HG03432 (cell line): ENCODE measurements at regions not wholly inside any gene's neighbourhood (a gene's known extent, or its start where the extent isn't known, plus 50 kb on each side); places are given as distances from the start of the nearest gene placed in this dataset.
A peak's percentile ranks its signal among the peaks of the same experiment; 100 is the strongest.

Source experiments
- ATAC-seq: cut with Tn5 transposase; IDR thresholded peaks from one replicate; pipeline ENCODE4 v1.9.1; 2021; ENCODE audit warnings: mild to moderate bottlenecking, moderate library complexity; ENCODE audit not compliant: unreplicated experiment

DNA sequence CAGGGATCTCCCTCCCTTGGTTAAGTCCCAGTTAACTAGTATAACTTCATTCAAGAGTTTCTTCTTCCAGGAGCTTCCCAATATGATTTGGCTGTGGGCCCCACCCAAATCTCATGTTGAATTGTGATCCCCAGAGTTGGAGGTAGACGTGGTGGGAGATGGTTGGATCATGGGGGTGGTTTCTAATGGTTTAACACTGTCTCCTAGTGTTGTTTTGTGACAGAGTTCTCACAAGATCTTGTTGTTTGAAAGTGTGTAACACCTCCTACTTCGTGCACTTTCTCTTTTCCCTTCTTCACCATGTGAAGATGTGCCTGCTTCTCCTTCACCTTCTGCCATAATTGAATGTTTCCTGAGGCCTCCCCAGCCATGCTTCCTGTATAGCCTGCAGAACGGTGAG, 251.8 kb upstream of the FGGY start:
- no peak for ATAC-seq

DNA sequence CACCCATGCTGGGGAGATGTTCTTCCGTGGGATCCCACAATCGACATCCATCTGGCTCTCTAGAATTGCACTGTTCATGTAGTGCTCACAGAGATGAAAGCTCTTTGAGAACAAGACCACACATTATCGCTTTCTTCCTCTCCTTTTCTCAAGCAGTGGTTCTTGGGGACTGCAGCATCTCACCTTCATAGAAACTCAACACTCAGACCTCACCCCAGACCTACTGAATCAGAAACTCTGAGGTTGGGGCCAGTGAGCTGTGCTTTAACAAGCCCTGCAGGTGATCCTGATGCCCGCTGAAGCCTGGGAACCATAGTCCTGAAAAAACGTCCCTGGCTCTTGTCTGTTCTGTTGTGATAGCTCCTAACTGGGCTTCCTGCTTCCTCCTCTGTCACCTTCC, 251.3 kb upstream of the FGGY start:
- ATAC-seq = no peak

GRCh38 chr1:59046134-59046533, 250.8 kb upstream of the FGGY start:
- peak; percentile 3 for ATAC-seq

DNA sequence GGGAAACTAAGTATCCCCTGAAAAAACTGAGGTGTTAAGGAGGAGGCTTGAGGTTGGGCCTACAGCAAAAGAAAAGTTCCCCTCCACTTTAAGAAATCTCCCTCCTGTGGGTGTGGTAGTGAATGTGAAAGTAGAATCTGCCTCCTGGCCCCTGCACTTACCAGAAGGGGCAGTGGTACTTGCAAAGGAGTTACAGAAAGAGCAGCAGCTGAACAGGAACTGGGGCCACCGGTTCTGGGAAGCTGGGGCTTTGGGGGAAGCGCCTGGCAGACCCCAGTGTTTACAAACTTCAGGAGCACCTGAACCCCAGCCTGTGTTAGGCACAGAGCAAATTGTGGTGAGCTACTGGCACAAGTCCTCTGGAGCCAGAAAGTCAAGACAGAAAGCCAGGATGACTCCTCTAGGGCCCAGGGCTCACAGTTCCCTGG, 250.2 kb upstream of the FGGY start:
- ATAC-seq = peak; percentile 97

GRCh38 chr1:59051007-59051406, 245.9 kb upstream of the FGGY start:
- ATAC-seq = no peak

DNA sequence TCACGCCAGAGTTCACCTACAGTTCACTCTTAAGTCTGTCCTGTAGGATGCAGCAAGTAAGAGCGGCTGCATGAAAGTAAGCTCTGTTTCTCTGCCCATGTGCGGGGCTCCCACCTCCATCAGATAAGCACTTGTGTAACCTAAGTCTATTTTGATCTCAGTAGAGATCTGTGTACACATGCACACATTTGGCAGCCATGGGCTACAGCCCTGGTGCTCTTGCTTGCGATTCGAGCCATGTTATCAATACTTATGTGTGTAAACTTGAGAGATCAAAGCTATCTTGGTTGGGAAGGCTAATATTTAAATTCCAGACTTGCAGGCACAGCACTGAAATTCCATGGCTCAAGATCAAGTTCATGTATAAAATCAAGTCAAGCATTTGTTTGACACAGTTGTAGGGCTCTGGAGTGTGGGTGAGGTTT, 244.7 kb upstream of the FGGY start:
- ATAC-seq = no peak

DNA sequence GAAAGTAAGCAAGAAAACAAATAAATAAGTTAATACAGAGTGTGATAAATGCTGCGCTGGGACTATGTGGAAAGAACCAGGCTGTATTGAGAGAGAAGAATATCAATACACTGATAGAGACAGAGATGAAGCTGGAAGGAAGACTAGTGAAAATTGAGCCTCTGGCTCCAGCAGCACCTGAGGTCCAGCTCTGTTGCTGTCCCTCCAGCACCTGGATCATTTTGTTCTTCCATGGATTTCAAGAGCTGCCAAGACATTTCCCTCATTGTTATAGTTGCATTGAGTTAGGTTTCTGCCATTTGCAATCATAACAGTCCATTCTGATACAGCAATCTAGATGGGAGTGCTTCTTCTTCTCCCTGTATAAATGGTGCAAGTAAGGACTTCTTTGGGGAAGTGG, 242.7 kb upstream of the FGGY start:
- no peak for ATAC-seq

GRCh38 chr1:59055908-59056719, 240.8 kb upstream of the FGGY start:
- ATAC-seq = no peak

DNA sequence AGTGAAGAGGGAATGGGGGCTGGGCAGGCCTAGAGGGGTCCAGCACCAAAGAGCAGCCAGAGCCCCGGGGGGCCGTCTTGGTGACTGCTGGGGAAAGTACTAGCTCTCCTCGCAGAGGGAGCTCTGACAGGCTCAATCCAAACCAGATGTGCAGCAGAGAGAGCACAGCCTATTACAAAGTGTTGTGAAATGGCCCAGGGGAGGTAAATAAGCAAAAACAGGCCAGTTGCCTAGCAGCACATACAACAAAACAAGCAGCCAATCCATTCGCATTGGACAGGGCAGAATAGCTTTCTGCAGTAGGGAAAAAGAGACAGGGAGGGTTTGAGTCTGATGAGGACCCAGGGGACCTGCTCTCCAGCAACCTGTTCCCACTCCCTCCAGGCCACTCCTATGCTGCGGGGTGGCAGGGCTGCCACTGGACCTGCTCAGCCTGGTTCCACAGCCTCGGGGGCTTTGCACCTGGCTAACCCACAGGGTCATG, 239.6 kb upstream of the FGGY start:
- ATAC-seq = no peak

DNA sequence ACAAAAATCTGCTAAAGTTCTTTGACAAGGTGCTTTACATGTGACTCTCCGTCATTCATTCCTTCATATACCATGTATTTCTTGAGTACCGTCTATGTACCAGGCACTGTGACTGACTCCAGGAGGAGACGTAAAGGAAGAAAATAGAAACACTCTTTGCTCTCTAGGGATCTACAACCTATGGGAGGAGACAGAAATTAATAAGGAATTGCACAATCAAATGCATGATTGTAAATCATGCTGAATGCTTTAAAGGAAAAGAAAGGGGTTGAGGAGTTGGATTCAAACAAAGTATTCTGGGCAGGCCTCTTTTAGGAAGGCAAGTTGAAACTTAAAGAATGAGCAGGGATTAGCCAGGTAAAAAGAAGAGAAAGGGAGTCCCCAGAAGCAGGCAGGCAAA, 239.1 kb upstream of the FGGY start:
- ATAC-seq = no peak

- no peak for ATAC-seq
Observed at GRCh38 chr1:59058665-59059439, 238.0 kb upstream of the FGGY start.

DNA sequence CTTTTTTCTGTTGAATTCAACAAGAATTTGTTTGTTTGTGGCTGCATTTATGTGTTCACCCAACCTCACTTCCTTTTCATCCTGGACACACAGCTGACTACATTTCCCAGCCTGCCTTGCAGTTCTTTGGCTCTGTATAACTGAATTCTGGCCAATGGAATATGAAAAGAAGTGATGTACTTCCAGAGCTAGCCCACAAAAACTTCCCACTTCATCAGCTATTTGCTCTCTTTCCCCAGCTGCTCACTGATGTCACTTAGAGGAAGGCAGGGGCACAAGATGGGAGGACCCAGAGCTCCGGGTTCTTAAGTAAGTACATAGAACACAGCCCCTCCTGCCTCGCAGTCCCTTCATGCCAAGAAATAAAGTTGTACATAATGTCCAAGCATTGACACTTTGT, 235.0 kb upstream of the FGGY start:
- ATAC-seq = no peak

GRCh38 chr1:59062743-59063142, 234.2 kb upstream of the FGGY start:
- no peak for ATAC-seq

GRCh38 chr1:59063501-59063900, 233.4 kb upstream of the FGGY start:
- ATAC-seq = no peak

GRCh38 chr1:59064592-59064991, 232.3 kb upstream of the FGGY start:
- ATAC-seq = no peak

DNA sequence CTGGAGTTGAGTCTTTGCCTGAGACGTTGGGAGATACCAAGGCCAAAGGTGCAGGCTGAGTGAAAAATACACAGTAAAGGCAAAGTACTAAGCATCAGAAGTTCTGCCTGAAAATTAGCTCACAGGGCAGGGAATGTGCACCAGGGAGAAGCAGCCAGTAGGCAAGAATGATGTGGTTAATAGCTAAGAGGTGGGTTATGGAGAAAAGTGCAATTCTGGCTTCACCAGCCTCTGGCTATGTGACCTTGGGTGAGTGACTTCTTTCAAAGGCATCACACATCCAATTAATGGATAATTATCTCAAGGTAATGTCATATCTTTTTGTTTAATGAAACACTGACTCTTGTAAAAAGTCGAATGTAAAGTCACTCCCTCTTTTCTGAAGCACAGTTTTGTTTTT, 230.7 kb upstream of the FGGY start:
- ATAC-seq = no peak

DNA sequence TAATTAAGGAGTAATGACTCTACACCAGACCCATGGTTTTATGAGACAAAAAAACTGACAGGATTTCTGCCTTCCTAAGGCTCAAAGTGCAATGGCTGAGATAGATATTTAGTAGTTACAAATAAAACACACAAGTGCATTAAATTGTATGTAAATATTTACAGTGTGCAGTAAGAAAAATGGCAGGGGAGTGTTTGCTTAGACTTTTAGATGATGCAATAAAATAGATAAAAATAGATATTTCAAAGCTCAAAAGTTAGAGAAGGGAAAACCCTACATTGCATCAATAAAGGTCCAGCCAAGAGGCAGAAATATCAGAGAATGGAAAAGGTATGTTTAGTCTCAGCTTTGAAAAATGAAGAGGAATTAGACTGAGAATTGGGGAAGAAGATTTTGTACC, 226.3 kb upstream of the FGGY start:
- ATAC-seq = no peak

DNA sequence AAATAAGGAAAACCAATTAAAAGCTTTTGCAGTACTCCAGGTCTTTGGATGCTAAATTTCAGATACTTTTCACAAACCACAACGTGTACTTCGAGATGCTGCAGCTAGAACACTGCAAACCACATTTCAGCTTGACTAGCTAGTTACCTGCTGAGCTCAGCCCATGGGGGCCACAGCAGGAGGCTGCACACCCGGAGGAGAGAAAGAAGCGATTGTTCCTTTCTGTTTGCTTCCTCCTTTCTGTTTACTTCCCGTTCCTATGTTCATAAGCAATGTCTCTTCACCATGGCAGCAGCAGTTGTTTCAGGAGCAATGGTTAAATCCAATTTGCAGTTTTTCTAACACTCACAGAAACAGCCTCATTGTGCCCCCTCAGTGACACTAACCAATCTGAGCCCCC, 225.6 kb upstream of the FGGY start:
- ATAC-seq = no peak

DNA sequence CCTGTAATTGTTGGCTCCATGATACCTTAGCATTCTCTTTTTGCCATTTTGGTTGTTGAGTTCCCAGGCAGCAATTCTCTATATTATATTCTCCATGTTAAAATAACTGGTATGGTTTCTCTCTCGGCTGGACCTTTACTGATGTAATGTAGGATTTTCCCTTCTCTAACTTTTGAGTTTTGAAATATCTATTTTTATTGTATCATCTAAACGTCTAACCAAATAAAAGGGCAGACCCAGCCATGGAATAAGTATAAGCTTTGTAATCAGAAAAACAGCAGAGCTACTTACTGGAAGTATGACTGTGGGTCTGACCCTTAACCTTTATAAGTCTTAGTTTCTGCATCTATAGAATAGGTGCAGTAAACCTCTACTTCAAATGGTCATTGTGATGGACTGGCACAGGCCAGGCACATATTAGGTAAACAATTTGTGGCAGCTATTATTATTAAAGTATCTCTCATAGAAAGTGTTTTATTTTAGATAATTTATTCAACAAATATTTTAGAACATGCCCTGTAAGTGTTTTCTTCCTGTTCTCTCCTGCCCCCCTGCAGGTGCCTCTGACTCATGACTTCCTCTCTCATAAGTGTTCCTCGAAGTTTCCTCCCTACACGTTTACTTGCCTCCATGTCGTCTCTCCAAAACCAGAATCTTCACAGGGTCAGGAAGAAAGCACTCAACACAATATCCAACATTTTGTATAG, 224.9 kb upstream of the FGGY start:
- peak; percentile 48 for ATAC-seq

DNA sequence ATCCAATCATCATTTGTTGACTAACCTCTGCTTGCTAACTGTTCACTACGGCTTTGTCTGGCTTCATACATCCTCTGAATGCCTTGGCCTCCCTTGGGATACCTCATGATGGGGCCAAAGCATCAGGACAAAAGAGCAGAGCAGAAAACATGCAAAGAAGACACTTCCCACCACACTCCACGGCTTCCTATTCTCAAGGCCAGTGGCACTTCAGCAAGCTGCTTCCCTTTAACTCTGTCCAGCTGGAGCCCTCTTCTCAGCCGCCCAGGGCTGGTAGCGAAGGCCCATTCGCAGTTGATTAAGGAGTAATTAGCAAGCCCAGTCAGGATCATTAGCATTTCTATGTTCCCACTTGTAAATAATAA, 224.3 kb upstream of the FGGY start:
- ATAC-seq = no peak

DNA sequence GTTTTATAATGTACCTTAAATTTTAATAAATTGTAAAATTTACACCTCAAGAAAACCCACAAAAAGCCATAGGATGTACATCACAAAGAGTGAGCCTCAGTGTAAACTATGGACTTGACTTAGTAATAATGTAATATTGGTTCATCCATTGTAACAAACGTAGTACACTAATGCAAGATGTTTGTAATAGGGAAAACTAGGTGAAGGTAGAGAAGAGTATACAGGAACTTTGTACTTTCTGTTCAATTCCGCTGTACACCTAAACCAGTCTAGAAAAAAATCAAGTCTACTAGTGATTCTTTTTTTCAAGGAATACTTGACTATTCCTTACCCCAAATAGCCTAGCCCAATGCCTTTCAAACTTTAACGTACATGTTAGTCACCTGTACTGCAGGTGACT, 222.3 kb upstream of the FGGY start:
- ATAC-seq = no peak

DNA sequence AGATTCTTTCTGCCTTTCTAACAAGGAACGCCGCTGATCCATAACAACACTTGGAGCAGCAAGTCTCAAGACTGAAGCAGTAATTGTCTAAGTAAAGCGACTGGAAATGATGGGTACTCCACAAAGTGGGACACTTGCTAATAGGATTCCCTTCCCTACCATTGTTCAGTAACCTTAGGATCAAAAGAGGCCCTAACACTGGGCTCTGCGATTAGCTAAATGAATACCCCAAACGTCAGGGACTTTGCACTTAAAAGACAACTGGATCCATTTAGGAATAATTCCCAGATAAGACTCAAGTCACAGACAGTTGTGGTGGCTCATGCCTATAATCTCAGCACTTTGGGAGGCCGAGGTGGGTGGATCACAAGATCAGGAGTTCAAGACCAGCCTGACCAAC, 221.9 kb upstream of the FGGY start:
- ATAC-seq = no peak
